ENCODE measurements at regions not wholly inside any gene's neighbourhood (a gene's known extent, or its start where the extent isn't known, plus 50 kb on each side); places are given as distances from the start of the nearest gene placed in this dataset.

GRCh38 chr2:64196963-64197362 lies 52.7 kb upstream of the PELI1 start:
- DNase-seq (ENCODE audit: low read depth) = no peak
- no peak overlapping the region for H3K4me3 ChIP-seq (ENCODE audit: low read depth, low read length)

- DNase-seq (ENCODE audit: low read depth) = no peak
- no peak overlapping the region for H3K4me3 ChIP-seq (ENCODE audit: low read depth, low read length)
These were observed 56.9 kb upstream of the PELI1 start for GRCh38 chr2:64201151-64201550.

- H3K4me3 ChIP-seq (ENCODE audit: low read depth, low read length) = no peak overlapping the region
- DNase-seq (ENCODE audit: low read depth) = no peak
These were observed 58.1 kb upstream of the PELI1 start for GRCh38 chr2:64202206-64202845.

GRCh38 chr2:64203131-64203857 lies 59.1 kb upstream of the PELI1 start:
- DNase-seq (ENCODE audit: low read depth) = no peak
- no peak overlapping the region for H3K4me3 ChIP-seq (ENCODE audit: low read depth, low read length)

GRCh38 chr2:64203858-64204632 lies 59.8 kb upstream of the PELI1 start:
- H3K4me3 ChIP-seq (ENCODE audit: low read depth, low read length) = no peak overlapping the region
- no peak for DNase-seq (ENCODE audit: low read depth)

GRCh38 chr2:64204703-64205102 lies 60.5 kb upstream of the PELI1 start:
- H3K4me3 ChIP-seq (ENCODE audit: low read depth, low read length) = no peak overlapping the region
- no peak for DNase-seq (ENCODE audit: low read depth)

- DNase-seq (ENCODE audit: low read depth) = no peak
- no peak overlapping the region for H3K4me3 ChIP-seq (ENCODE audit: low read depth, low read length)
These were observed 61.2 kb upstream of the PELI1 start for GRCh38 chr2:64205415-64205814.

GRCh38 chr2:64207573-64207972 lies 63.4 kb upstream of the PELI1 start:
- H3K4me3 ChIP-seq (ENCODE audit: low read depth, low read length) = no peak overlapping the region
- no peak for DNase-seq (ENCODE audit: low read depth)

- no peak for DNase-seq (ENCODE audit: low read depth)
- no peak overlapping the region for H3K4me3 ChIP-seq (ENCODE audit: low read depth, low read length)
These were observed 66.6 kb upstream of the PELI1 start for GRCh38 chr2:64210816-64211215.

- DNase-seq (ENCODE audit: low read depth) = no peak
- H3K4me3 ChIP-seq (ENCODE audit: low read depth, low read length) = no peak overlapping the region
These were observed 67.2 kb upstream of the PELI1 start for GRCh38 chr2:64211276-64211921.

- H3K4me3 ChIP-seq (ENCODE audit: low read depth, low read length) = no peak overlapping the region
- peak; percentile 88 for DNase-seq (ENCODE audit: low read depth)
These were observed 68.1 kb upstream of the PELI1 start for GRCh38 chr2:64212346-64212745.

GRCh38 chr2:64212801-64213321 lies 68.6 kb upstream of the PELI1 start:
- peak; percentile 86 for DNase-seq (ENCODE audit: low read depth)
- no peak overlapping the region for H3K4me3 ChIP-seq (ENCODE audit: low read depth, low read length)

GRCh38 chr2:64213532-64214275 lies 69.5 kb upstream of the PELI1 start:
- no peak for DNase-seq (ENCODE audit: low read depth)
- no peak overlapping the region for H3K4me3 ChIP-seq (ENCODE audit: low read depth, low read length)

GRCh38 chr2:64214281-64215115 lies 70.3 kb upstream of the PELI1 start:
- DNase-seq (ENCODE audit: low read depth) = no peak
- H3K4me3 ChIP-seq (ENCODE audit: low read depth, low read length) = no peak overlapping the region

- DNase-seq (ENCODE audit: low read depth) = no peak
- H3K4me3 ChIP-seq (ENCODE audit: low read depth, low read length) = no peak overlapping the region
These were observed 73.1 kb upstream of the PELI1 start for GRCh38 chr2:64217198-64217869.

- no peak overlapping the region for H3K4me3 ChIP-seq (ENCODE audit: low read depth, low read length)
- DNase-seq (ENCODE audit: low read depth) = no peak
These were observed 74.0 kb upstream of the PELI1 start for GRCh38 chr2:64218137-64218802.

- no peak overlapping the region for H3K4me3 ChIP-seq (ENCODE audit: low read depth, low read length)
- DNase-seq (ENCODE audit: low read depth) = no peak
These were observed 74.9 kb upstream of the PELI1 start for GRCh38 chr2:64219149-64219548.
